SK-N-SH (cell line): ENCODE measurements at regions not wholly inside any gene's neighbourhood (a gene's known extent, or its start where the extent isn't known, plus 50 kb on each side); places are given as distances from the start of the nearest gene placed in this dataset.

Source experiments
- CTCF ChIA-PET: fragments of 300-600, 350-600 bp; formaldehyde crosslinking; extraction: SDS; loops from one replicate; lab custom pipeline; 2021; lab: Yijun Ruan, JAX
- POLR2A ChIA-PET: fragments of 350-600 bp; sonication (Branson Sonifier 250); formaldehyde crosslinking; extraction: SDS; loops from one replicate; lab custom pipeline; 2020; ENCODE audit warnings: antibody characterized with exemption, inconsistent platforms; lab: Yijun Ruan, JAX
- DNase-seq: peaks from one replicate; pipeline ENCODE4 v3.0.0; 2012
- H2AFZ ChIP-seq: fragments of 200-600 bp; sonication (generic); 2 replicates; pipeline ENCODE4 v1.8.1; 2016; ENCODE audit warnings: antibody characterized with exemption, mild to moderate bottlenecking, low read depth
- H3F3A ChIP-seq: fragments of 200-600 bp; sonication (generic); replicated peaks from 2 replicates; pipeline ENCODE3; 2016; ENCODE audit warnings: antibody characterized with exemption, mild to moderate bottlenecking; ENCODE audit not compliant: insufficient read depth
- H3K27ac ChIP-seq, 2 experiments: fragments of 200-500 bp in 1 of 2; fragments of 200-600 bp in 1 of 2; sonication (Bioruptor generic) in 1 of 2; sonication (generic), shearing (Covaris generic) in 1 of 2; 2 replicates each; pipeline versions ENCODE4 v1.5.1 to v1.6.1; 2014 to 2016; ENCODE audit warnings: low read depth in 2 of 2, inconsistent platforms in 1 of 2, low read length in 1 of 2, mild to moderate bottlenecking in 1 of 2, mixed read lengths in 1 of 2
- H3K27me3 ChIP-seq: fragments of 200-600 bp; sonication (generic), shearing (Covaris generic); 2 replicates; pipeline ENCODE4 v1.6.1; 2016; ENCODE audit warnings: mixed run types; ENCODE audit not compliant: insufficient read depth
- H3K36me3 ChIP-seq, 2 experiments: fragments of 200-500 bp in 1 of 2; fragments of 200-600 bp in 1 of 2; sonication (Bioruptor generic) in 1 of 2; sonication (generic) in 1 of 2; replicated peaks in 1 of 2; 2 replicates each; pipeline versions ENCODE3 to v1.5.1; 2014 to 2016; ENCODE audit warnings: low read length in 1 of 2, mild to moderate bottlenecking in 1 of 2; ENCODE audit not compliant: insufficient read depth in 2 of 2, control insufficient read depth in 1 of 2
- H3K4me1 ChIP-seq, 2 experiments: fragments of 200-500 bp in 1 of 2; fragments of 200-600 bp in 1 of 2; sonication (Bioruptor generic) in 1 of 2; sonication (generic), shearing (Covaris generic) in 1 of 2; 2 replicates each; pipeline versions ENCODE4 v1.5.1 to v1.6.1; 2014 to 2016; ENCODE audit warnings: low read depth in 1 of 2, low read length in 1 of 2, mixed run types in 1 of 2; ENCODE audit not compliant: insufficient read depth in 2 of 2, control insufficient read depth in 1 of 2
- H3K4me2 ChIP-seq: fragments of 200-600 bp; sonication (generic), shearing (Covaris generic); 2 replicates; pipeline ENCODE4 v1.6.1; 2017; ENCODE audit warnings: mixed run types
- H3K4me3 ChIP-seq, 2 experiments: fragments of 200-500 bp in 1 of 2; fragments of 200-600 bp in 1 of 2; sonication (Bioruptor generic) in 1 of 2; sonication (generic), shearing (Covaris generic) in 1 of 2; 2 replicates each; pipeline versions ENCODE4 v1.5.1 to v1.8.1; 2014 to 2016; ENCODE audit warnings: low read depth in 2 of 2, inconsistent platforms in 1 of 2, low read length in 1 of 2, mild to moderate bottlenecking in 1 of 2, mixed read lengths in 1 of 2, moderate library complexity in 1 of 2
- H3K79me2 ChIP-seq: fragments of 200-600 bp; sonication (generic); 2 replicates; pipeline ENCODE4 v1.8.1; 2017; ENCODE audit warnings: mild to moderate bottlenecking; ENCODE audit not compliant: insufficient read depth
- H3K9ac ChIP-seq: fragments of 200-600 bp; sonication (generic); 2 replicates; pipeline ENCODE4 v1.6.1; 2017; ENCODE audit warnings: mixed run types
- H3K9me2 ChIP-seq: fragments of 200-600 bp; sonication (generic); 2 replicates; pipeline ENCODE4 v1.6.1; 2017; ENCODE audit warnings: mixed run types
- H3K9me3 ChIP-seq: fragments of 200-600 bp; sonication (generic); 2 replicates; pipeline ENCODE4 v1.6.1; 2017; ENCODE audit warnings: mixed run types, mild to moderate bottlenecking, moderate library complexity
- H4K20me1 ChIP-seq: fragments of 200-600 bp; sonication (generic); 2 replicates; pipeline ENCODE4 v1.6.1; 2017; ENCODE audit warnings: mild to moderate bottlenecking, mixed run types; ENCODE audit not compliant: insufficient read depth
- FOSL2 ChIP-seq: IDR thresholded peaks from 2 replicates; pipeline ENCODE4 v1.4.0; 2012; ENCODE audit warnings: low read depth, mild to moderate bottlenecking, moderate library complexity, borderline replicate concordance
- FOXM1 ChIP-seq: IDR thresholded peaks from 2 replicates; pipeline ENCODE4 v1.4.0; 2012; ENCODE audit warnings: low read depth, mild to moderate bottlenecking
- GABPA ChIP-seq: IDR thresholded peaks from 2 replicates; pipeline ENCODE4 v1.4.0; 2012; ENCODE audit warnings: low read depth, mild to moderate bottlenecking
- JUND ChIP-seq: IDR thresholded peaks from 2 replicates; pipeline ENCODE4 v1.4.0; 2012
- MEF2A ChIP-seq: IDR thresholded peaks from 2 replicates; pipeline ENCODE4 v1.4.0; 2012; ENCODE audit warnings: low read depth, borderline replicate concordance
- MXI1 ChIP-seq: IDR thresholded peaks from 2 replicates; pipeline ENCODE4 v1.6.1; 2012; ENCODE audit warnings: mild to moderate bottlenecking, low read depth, low read length, improper control_type of control experiment
- POLR2AphosphoS5 ChIP-seq: IDR thresholded peaks from 2 replicates; pipeline ENCODE4 v1.6.1; 2012; ENCODE audit warnings: low read depth, low read length
- RCOR1 ChIP-seq: fragments of 150-350 bp; IDR thresholded peaks from 2 replicates; pipeline ENCODE4 v1.6.1; 2017; ENCODE audit warnings: antibody characterized with exemption, low read length
- SMC3 ChIP-seq: IDR thresholded peaks from 2 replicates; pipeline ENCODE4 v1.6.1; 2012; ENCODE audit warnings: low read depth, low read length, improper control_type of control experiment
- TAF1 ChIP-seq: IDR thresholded peaks from 2 replicates; pipeline ENCODE4 v1.6.1; 2012; ENCODE audit warnings: low read depth, mild to moderate bottlenecking, low read length, moderate library complexity, borderline replicate concordance
- WGBS: methylation state at CpG from one replicate; pipeline ENCODE4 v1.1.6; 2017; ENCODE audit warnings: low lambda C conversion rate; 5-methylcytosine and 5-hydroxymethylcytosine counted together
- TF ChIP-seq, protein P1 (sequence below): fragments of 150-350 bp; IDR thresholded peaks from 2 replicates; pipeline ENCODE4 v1.6.1; 2016; ENCODE audit warnings: mild to moderate bottlenecking, low read depth, low read length
- TF ChIP-seq, protein P2 (sequence below): IDR thresholded peaks from 2 replicates; pipeline ENCODE4 v1.4.0; 2012; ENCODE audit warnings: low read depth
- TF ChIP-seq, protein P3 (sequence below): IDR thresholded peaks from 2 replicates; pipeline ENCODE4 v1.4.0; 2012; ENCODE audit warnings: low read depth, borderline replicate concordance
- TF ChIP-seq, protein P4 (sequence below): fragments of 200-600 bp; sonication (generic); IDR thresholded peaks from 2 replicates; pipeline ENCODE4 v1.6.1; 2017; ENCODE audit warnings: antibody characterized with exemption, mild to moderate bottlenecking, moderate library complexity
- TF ChIP-seq, protein P5 (sequence below): fragments of 150-350 bp; IDR thresholded peaks from 2 replicates; pipeline ENCODE4 v1.6.1; 2017; ENCODE audit warnings: antibody characterized with exemption, low read length, low read depth, borderline replicate concordance

DNA sequence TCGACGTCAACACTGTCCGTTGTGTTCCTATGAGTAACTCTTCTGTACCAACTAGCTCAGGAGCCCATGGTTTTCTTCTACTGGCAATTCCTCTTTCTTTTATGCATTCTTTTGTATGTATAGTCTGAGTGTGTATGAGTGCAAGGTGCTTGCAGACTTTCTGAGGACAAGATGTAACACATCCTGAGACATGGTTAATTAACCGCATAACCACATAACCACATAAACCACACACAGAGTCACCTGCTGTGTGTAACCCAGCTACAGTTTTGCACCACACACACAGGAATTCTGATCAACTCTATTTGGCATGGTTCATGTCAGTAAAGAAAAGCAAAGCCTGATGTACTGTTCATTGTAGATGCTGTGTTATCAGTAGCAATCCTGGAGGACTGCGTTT is 98.6 kb downstream of the DACT2 start:
- H3K4me3 ChIP-seq: no peak overlapping the region
- H3F3A ChIP-seq: no peaks in the 10 kb centered on the region

DNA sequence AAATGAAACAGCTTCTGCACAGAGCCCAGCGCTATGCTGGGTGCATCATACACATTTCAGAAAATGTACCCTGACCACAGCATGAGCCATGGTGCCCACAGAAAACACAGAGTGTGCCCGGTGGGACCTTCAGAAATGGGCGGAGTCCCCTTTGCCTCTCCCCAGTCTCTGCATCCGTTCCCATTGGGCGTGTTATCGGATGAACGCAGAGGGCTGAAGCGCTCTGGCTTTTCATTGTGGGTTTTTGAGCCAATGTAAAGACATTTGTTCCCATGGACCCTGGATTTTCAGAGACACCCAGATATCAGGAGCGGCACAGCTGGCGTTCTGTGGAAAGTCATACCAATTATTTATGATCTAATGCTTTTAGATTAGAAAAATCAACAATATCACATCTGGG is 99.8 kb downstream of the DACT2 start:
- H3K9me2 ChIP-seq: no peaks in the 10 kb centered on the region
- H3F3A ChIP-seq: no peaks in the 10 kb centered on the region
- no peak for DNase-seq
- H3K79me2 ChIP-seq: no peaks in the 10 kb centered on the region
- H3K4me1 ChIP-seq: no peaks in the 10 kb centered on the region
- ChIA-PET CTCF (interaction anchor here (1.5 kb wide), 1 partner anchor 150 kb away, joined by 3 read pairs; no protein-coding TSS in a partner anchor), POLR2A (no interaction called here)
- H3K9ac ChIP-seq: no peak overlapping the region
- no peak overlapping the region for H3K27ac ChIP-seq
- no peak overlapping the region for H3K4me3 ChIP-seq
- no peak overlapping the region for H2AFZ ChIP-seq
- H3K9me3 ChIP-seq: no peaks in the 10 kb centered on the region
- no peaks in the 10 kb centered on the region for H4K20me1 ChIP-seq
- H3K4me2 ChIP-seq: no peak overlapping the region
- WGBS: 64% methylated on average over 10 of the region's 10 CpGs
- no peaks in the 10 kb centered on the region for H3K36me3 ChIP-seq
- TF ChIP-seq, protein P1, sequence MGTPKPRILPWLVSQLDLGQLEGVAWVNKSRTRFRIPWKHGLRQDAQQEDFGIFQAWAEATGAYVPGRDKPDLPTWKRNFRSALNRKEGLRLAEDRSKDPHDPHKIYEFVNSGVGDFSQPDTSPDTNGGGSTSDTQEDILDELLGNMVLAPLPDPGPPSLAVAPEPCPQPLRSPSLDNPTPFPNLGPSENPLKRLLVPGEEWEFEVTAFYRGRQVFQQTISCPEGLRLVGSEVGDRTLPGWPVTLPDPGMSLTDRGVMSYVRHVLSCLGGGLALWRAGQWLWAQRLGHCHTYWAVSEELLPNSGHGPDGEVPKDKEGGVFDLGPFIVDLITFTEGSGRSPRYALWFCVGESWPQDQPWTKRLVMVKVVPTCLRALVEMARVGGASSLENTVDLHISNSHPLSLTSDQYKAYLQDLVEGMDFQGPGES: no peak
- no peaks in the 10 kb centered on the region for H3K27me3 ChIP-seq

More for the DNA sequence above, 98.6 kb downstream of the DACT2 start:
- no peaks in the 10 kb centered on the region for H4K20me1 ChIP-seq
- H3K27ac ChIP-seq: no peak overlapping the region
- 61% methylated on average over 5 of the region's 5 CpGs for WGBS
- no peaks in the 10 kb centered on the region for H3K4me1 ChIP-seq
- no peaks in the 10 kb centered on the region for H3K36me3 ChIP-seq
- no peak overlapping the region for H3K4me2 ChIP-seq
- no peaks in the 10 kb centered on the region for H3K27me3 ChIP-seq
- no peak overlapping the region for H2AFZ ChIP-seq
- H3K9me3 ChIP-seq: no peaks in the 10 kb centered on the region
- no peak overlapping the region for H3K9ac ChIP-seq
- no peak for DNase-seq
- no peak for TF ChIP-seq FOSL2
- no peak for TF ChIP-seq MXI1
- TF ChIP-seq, protein P2, sequence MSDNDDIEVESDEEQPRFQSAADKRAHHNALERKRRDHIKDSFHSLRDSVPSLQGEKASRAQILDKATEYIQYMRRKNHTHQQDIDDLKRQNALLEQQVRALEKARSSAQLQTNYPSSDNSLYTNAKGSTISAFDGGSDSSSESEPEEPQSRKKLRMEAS: no peak
- TF ChIP-seq RCOR1: no peak
- no peak for TF ChIP-seq TAF1
- TF ChIP-seq SMC3: no peak
- no peak for TF ChIP-seq POLR2AphosphoS5
- no peak for TF ChIP-seq MEF2A
- TF ChIP-seq, protein P3, sequence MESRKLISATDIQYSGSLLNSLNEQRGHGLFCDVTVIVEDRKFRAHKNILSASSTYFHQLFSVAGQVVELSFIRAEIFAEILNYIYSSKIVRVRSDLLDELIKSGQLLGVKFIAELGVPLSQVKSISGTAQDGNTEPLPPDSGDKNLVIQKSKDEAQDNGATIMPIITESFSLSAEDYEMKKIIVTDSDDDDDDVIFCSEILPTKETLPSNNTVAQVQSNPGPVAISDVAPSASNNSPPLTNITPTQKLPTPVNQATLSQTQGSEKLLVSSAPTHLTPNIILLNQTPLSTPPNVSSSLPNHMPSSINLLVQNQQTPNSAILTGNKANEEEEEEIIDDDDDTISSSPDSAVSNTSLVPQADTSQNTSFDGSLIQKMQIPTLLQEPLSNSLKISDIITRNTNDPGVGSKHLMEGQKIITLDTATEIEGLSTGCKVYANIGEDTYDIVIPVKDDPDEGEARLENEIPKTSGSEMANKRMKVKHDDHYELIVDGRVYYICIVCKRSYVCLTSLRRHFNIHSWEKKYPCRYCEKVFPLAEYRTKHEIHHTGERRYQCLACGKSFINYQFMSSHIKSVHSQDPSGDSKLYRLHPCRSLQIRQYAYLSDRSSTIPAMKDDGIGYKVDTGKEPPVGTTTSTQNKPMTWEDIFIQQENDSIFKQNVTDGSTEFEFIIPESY: no peak
- no peak for TF ChIP-seq GABPA
- no peak for TF ChIP-seq FOXM1
- TF ChIP-seq, protein P4, sequence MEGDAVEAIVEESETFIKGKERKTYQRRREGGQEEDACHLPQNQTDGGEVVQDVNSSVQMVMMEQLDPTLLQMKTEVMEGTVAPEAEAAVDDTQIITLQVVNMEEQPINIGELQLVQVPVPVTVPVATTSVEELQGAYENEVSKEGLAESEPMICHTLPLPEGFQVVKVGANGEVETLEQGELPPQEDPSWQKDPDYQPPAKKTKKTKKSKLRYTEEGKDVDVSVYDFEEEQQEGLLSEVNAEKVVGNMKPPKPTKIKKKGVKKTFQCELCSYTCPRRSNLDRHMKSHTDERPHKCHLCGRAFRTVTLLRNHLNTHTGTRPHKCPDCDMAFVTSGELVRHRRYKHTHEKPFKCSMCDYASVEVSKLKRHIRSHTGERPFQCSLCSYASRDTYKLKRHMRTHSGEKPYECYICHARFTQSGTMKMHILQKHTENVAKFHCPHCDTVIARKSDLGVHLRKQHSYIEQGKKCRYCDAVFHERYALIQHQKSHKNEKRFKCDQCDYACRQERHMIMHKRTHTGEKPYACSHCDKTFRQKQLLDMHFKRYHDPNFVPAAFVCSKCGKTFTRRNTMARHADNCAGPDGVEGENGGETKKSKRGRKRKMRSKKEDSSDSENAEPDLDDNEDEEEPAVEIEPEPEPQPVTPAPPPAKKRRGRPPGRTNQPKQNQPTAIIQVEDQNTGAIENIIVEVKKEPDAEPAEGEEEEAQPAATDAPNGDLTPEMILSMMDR: no peak
- TF ChIP-seq JUND: no peak
- TF ChIP-seq, protein P5, sequence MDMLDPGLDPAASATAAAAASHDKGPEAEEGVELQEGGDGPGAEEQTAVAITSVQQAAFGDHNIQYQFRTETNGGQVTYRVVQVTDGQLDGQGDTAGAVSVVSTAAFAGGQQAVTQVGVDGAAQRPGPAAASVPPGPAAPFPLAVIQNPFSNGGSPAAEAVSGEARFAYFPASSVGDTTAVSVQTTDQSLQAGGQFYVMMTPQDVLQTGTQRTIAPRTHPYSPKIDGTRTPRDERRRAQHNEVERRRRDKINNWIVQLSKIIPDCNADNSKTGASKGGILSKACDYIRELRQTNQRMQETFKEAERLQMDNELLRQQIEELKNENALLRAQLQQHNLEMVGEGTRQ: no peak
- no peaks in the 10 kb centered on the region for H3K79me2 ChIP-seq
- ChIA-PET POLR2A (no interaction called here), CTCF (interaction anchor here (1.5 kb wide), 1 partner anchor 149 kb away, joined by 3 read pairs; no protein-coding TSS in a partner anchor)
- no peaks in the 10 kb centered on the region for H3K9me2 ChIP-seq
